ENCODE measurements at regions not wholly inside any gene's neighbourhood (a gene's known extent, or its start where the extent isn't known, plus 50 kb on each side); places are given as distances from the start of the nearest gene placed in this dataset.
"Not testable (repeated sequence)": the region's sequence is repeated elsewhere in the genome, so short reads cannot be mapped to it uniquely, and the experiment has no call there.

GRCh38 chr5:99562937-99563627 lies 634.3 kb upstream of the CHD1 start:
- not testable (repeated sequence) for DNase-seq

GRCh38 chr5:99553211-99553810 lies 624.5 kb upstream of the CHD1 start:
- DNase-seq: no peak

DNA sequence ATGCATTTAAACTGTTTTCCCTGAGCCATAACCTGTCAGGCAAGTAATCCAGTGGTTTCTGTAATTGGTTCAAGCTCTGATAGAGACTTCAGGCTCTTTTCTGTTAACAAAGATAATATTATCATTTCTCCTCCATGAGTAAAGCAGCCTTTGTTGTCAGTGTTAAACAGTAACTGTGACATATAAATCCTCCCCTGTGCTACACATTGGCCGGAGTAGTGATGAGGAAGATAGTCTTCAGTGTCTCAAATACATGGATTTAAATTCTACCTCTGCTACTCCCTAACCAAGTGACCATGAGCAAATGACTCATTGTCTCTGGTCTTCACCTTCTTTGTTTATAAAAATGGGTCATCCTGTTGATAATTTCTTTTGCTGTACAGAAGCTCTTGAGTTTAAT lies 615.5 kb upstream of the CHD1 start:
- no peak for DNase-seq

DNA sequence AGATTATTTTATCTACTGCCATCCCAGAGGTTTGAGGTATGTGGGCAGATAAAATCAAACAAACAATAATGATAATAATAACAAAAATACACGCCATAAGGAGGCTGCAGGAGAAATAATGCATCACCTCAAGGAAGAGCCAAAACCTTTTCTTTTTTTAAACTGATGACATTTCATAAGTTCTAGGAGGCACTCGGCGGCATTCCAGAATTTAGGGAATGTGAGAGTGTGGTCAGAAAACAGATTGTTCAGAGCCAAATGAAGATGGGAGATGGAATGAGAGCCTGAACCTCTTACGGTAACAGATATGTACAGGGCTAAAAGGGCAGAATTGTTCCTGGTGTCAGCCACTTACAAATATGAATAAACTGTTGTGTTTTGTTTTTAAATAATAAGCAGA lies 615.0 kb upstream of the CHD1 start:
- DNase-seq: no peak

GRCh38 chr5:99534241-99534640 lies 605.4 kb upstream of the CHD1 start:
- DNase-seq: not testable (repeated sequence)

DNA sequence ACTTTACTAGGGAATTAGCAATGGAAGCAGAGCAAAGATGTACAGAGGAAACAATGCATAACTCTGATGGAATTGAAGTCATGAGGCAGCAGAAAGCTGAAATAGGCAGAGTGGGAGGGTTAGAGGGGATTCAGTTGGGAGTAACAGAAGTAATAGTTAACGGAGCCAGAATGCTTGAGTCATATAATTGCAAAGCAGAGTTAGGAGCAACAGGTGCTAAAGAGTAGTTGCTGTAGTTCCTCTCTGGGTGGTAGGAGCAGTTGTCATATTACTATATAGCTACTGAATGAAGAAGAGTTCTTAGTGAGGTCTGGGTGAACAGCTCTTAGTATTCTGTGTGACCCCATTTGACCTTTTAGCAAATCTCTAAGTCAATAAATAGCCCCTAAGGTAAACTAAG lies 592.9 kb upstream of the CHD1 start:
- not testable (repeated sequence) for DNase-seq

GRCh38 chr5:99515864-99516490 lies 587.2 kb upstream of the CHD1 start:
- DNase-seq: not testable (repeated sequence)

DNA sequence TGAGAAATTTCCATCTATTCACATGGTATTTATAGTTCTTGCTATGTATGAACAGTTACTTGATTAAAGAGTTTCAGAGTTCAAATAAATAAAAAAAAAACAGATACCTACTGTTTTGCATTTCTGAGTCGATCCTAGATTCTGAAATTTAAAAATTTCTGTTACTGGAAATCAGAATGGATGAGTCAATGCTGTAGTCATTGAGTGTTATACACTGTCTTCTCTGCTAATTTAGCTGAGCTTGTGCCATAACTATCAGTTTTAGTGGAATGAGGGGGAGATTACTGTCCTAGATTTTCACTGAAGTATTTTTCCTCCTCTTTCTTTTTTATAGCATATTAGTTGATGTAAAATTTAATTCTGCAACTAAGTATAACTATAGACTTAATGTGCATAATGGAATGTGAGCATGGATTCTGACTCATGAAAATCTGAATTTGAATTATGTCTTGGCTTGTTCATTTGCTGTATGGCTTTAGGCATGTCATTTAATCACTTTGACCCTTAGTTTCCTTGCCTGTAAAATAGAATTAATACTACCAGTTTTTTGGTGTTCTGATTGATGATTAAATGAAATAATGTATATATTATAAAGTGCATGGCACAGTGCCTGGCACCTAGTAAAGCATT lies 581.5 kb upstream of the CHD1 start:
- not testable (repeated sequence) for DNase-seq

GRCh38 chr5:99509064-99509463 lies 580.3 kb upstream of the CHD1 start:
- DNase-seq: not testable (repeated sequence)

- not testable (repeated sequence) for DNase-seq
Measured at GRCh38 chr5:99495456-99495855, 566.6 kb upstream of the CHD1 start.

DNA sequence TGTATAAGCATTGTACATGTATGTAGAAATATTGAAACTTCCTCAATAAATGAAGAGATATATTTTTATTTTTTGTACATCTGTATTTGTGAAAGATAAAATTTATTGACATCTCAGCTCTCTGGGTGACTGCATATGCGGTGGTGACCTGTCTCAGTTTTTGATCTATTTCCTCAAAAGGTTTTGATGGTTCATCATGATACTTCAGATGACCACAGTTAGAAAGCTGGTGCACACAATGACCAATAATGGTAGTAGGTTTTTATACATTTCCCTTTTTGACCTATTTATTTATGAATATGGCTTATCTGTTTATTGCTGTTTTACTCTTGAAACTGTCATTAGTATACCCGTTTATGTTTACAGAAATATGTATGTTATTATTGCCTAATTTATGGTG lies 549.6 kb upstream of the CHD1 start:
- not testable (repeated sequence) for DNase-seq

DNA sequence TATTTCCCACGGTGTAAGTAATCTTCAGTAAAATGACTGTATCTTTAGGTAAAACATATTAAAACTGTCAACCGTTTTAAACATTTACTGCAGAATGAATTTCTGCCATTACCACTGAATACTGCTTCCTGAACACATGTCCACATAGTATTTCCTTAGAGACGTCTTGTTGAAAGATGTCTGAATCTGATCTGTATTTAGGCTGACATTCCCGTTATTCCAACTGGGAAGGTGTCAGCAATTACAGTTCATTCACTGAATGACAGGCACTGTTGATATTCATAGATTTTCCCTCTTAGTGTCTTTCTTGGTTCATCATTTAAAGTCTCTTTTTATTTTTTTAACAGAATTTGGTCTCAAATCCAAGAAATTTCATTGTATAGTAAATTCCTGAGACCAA lies 544.5 kb upstream of the CHD1 start:
- DNase-seq: not testable (repeated sequence)

GRCh38 chr5:99471726-99472125 lies 542.9 kb upstream of the CHD1 start:
- DNase-seq: not testable (repeated sequence)

DNA sequence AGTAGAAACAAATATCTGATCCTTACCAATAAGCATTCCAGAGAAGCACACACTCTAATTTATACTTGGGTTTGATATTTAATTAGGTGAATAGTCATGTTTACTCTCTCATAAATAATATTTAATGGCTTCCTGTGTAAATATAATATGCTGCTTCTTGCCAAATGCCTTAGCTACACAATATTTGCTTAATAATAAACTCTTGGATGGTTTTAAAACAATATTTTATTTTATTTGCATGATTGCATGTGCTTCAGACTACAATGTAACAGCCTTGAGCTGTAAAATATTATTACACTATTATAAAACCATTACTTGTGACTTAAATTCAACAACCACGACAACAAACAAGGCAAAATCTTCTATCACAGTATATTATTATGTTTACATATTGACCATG lies 542.4 kb upstream of the CHD1 start:
- not testable (repeated sequence) for DNase-seq

DNA sequence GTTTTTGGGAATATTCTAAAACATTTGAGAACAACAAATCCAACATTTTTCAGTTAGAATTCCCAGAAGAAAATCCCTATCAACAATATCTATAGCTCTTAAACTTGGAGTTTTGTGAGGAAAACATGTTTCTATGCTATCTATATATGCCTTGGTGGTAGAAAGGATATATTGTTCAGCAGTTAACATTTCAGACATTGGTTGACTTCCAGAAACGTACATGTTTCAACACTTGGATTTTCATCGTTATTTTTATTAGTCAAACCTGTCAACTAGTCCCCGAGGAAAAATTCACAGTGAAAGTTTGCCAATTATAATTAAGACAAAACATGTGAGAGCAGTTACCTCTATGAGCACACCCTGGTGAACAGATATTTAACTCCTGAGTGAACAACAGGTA lies 541.8 kb upstream of the CHD1 start:
- not testable (repeated sequence) for DNase-seq

- no peak for DNase-seq
Measured at GRCh38 chr5:99460701-99461100, 531.9 kb upstream of the CHD1 start.

DNA sequence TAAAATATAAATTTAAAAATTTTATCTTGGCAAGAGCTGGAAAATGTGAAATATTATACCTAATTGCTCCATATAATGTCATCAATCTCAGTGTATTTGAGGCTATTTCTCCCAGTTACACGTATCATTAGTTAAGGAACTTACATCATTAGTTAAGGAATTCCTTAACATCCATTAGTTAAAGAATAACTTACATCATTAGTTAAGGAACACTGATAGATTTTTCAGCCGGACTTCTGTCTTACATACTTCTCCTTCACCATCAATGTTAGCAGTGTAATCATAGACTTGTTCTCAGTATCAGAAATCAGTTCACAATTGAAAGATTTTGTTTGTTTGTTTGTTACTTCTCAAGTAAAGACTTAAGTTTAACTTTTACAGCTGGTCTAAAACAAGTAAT lies 524.4 kb upstream of the CHD1 start:
- DNase-seq: no peak

- no peak for DNase-seq
Measured at GRCh38 chr5:99449786-99450185, 521.0 kb upstream of the CHD1 start.

DNA sequence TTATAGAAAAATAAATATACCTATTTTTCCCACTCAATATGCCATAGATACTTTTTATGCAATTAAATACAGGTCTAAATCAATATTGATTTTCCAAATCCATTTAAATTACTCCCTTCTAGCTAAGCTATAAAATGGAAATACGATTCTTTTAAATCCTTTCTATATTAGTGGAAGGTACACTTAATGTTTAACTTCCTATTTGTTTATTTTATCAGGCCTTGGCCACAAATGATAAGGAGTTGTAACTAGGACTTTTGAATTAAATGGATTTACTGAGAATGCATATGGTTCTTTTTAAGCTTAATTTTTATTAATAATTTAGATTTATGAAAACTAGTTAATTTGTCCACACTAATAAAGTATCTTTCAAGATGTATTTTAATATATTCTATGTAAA lies 517.0 kb upstream of the CHD1 start:
- DNase-seq: no peak

DNA sequence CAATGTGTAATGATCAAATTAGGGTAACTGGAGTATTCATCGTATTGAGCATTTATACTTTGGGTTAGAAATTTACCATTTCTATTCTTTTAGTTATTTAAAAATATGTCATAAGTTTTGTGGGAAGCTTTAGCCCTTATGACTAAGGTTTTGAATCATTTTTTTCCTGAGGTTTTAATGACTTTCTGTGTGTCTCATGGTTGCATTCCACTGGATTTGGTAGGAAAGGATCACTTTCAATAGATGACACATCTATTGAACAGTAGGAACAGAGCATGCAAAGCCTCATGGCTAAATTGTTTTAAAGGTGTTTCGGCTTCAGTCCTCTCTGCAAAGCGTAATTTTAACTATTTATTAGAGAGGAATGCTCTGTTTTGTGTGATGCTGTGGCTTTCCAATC lies 512.4 kb upstream of the CHD1 start:
- DNase-seq: no peak

DNA sequence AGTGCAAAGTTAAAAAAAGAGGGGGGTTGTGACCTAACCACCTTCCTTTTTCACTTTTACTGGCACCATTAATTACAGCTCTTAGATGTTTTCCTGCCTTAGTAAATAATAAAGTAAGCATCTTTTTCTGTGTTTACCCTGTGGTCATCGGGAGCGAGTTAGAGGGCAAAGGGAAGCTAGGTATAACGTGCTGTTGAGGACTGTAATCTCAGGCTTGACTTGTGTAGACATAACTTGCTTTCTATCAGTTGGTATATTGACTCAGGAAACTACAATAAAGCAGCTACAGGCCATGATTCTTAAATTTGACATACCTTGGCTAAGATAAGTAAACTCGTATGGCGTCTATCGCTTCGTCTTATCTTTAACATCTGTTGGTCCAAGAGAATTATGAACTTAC lies 509.8 kb upstream of the CHD1 start:
- no peak for DNase-seq

DNA sequence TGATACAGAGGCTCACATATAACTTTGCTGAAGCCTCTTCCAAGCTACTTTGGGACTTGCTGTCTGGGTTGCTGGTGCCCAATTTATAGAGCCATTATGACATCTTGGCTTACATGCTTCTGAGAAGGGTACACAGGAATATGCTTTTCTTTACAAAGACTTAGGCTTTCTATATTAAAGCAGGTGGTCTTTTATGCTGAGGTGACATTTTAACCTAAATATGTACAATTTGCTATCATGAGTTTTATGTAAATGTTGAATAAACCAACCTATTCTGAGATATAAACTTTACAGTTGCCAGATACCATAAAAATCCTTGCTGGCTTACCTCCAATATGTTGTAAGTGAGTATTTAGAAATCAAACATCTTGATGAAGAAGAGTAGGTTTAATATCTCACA lies 509.2 kb upstream of the CHD1 start:
- DNase-seq: no peak

GRCh38 chr5:99423396-99423795 lies 494.6 kb upstream of the CHD1 start:
- not testable (repeated sequence) for DNase-seq

GRCh38 chr5:99418640-99419039 lies 489.8 kb upstream of the CHD1 start:
- not testable (repeated sequence) for DNase-seq
